ENCODE measurements at regions not wholly inside any gene's neighbourhood (a gene's known extent, or its start where the extent isn't known, plus 50 kb on each side); places are given as distances from the start of the nearest gene placed in this dataset.
"Not testable (repeated sequence)": the region's sequence is repeated elsewhere in the genome, so short reads cannot be mapped to it uniquely, and the experiment has no call there.

DNA sequence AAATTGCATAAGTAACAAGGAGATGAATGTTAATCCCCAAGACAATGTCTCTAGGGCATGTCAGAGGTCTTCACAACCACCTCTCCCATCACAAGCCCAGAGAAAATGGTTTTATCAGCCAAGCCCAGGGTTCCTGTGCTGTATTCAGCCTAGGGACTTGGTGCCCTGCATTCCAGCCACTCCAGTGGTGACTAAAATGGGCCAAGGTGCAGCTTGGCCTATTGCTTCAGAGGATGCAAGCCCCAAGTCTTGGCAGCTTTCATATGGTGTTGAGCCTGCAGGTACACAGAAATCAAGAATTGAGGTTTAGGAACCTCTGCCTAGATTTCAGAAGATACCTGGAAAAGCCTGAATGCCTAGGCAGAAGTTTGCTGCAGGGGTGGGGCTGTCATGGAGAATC, 1118.6 kb downstream of the PLA2G4A start:
- ATAC-seq: no peak
- no peak for DNase-seq
- intact Hi-C loops (cut with micrococcal nuclease): no loop called here

DNA sequence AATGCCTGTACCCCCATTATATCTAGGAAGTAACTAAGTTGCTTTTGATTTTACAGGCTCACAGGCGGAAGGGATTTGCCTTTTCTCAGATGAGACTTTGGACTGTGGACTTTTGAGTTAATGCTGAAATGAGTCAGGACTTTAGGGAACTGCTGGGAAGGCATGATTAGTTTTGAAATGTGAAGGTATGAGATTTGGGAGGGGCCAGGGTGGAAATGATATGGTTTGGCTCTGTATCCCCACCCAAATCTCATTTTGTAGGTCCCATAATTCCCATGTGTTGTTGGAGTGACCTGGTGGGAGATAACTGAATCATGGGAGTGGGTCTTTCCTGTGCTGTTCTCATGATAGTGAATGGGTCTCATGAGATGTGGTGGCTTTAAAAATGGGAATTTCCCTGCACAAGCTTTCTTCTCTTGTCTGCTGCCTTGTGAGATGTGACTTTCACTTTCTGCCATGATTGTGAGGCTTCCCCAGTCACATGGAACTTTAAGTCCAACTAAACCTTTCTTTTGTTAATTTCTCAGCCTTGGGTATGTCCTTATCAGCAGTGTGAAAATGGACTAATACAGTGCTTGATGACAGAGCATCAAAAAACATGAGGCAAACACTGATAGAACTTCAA, 1119.5 kb downstream of the PLA2G4A start:
- intact Hi-C loops (cut with micrococcal nuclease): no loop called here
- no peak for DNase-seq
- no peak for ATAC-seq

DNA sequence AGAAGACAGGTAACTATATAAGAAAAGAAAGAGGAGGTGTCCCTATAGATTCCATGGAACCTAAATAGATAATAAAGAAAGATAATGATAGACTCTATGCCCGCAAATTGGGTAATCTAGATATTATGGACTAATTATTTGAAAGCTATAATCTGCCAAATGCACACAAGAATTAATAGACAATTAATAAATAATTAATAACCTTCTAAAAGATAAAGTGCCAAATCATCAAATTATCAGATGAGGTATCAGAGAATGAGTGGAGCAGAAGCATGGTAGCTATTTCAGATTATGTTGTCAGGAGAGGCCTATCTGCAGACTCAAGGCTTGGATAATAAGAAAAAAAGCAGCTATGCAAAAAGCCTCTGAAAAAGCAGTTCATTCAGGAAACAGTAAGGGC, 1120.8 kb downstream of the PLA2G4A start:
- intact Hi-C loops (cut with micrococcal nuclease): no loop called here
- no peak for ATAC-seq
- DNase-seq: no peak

DNA sequence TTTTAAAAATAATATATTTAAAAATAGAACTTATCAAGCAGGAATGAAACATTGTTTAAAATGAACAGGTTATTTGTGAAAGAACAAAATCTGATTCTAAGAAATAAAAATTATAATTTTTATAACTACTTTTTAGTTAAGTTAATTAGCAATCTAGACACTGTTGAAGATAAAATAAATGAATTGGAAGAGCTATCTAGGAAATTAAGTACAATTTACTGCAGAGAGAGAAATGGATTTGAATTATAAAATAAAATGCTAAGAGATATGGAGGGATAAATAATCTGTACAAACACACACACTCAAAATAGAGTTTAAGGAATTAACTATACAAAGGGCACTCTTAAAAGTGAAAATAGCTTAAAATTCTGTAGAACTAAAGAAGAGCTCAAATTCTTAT, 1123.1 kb downstream of the PLA2G4A start:
- ATAC-seq (no peak), DNase-seq (no peak)
- intact Hi-C loops (cut with micrococcal nuclease): no loop called here

DNA sequence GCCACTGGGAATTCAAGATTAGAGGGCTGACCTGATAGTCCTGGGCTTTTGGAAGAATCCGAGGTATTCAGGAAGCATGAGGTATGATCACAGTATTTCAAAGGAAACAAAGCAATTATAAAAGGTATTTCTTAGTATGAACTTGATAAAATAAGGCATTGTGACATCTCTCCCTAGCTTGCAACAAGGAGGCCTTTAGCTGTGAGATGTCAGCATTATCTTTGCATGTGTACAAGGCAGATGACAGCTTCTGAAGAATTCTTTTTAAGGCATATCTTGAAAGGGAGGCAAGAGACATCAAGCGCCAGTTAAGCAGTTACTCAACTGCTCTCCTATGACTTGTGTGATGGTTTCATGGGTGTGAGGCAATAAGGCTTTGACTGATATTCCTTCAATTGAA, 1123.7 kb downstream of the PLA2G4A start:
- DNase-seq: no peak
- no peak for ATAC-seq
- intact Hi-C loops (cut with micrococcal nuclease): no loop called here

DNA sequence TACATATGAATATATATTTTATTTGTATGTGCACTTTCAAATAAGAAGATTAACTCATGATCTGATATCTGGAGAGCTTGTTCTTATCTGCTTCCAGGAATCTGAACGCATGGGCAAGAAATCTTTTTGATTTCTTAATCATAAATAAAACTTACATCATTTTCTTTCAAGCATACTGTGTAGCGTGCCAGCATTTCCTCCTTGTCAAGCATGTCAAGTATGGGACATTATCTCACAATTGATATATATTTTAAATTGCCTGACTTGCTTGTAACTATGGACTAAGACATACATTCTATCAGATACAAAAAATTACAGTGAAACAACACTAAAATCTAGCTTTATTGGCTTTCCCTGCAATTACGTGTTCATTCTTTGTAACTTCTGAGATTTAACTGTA, 1128.2 kb downstream of the PLA2G4A start:
- DNase-seq (no peak), ATAC-seq (no peak)
- intact Hi-C loops (cut with micrococcal nuclease): no loop called here

DNA sequence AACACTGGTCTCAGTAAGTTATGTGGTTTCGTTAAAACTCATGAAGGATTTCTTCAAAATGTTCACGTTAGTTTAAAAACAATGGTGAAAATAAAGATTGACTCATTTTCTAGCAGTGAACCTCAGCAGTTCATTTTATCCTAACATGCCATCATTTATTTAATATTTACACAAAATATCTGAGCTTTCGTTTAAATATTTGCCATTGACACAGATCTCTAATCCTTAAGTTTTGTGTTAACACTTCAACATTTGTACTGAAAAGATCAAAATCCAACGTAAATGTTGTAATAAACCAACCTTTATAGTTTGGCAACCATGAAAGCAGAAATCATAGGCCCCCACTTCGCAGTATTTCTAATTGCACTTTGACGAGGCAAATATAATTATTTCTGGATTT, 1129.5 kb downstream of the PLA2G4A start:
- DNase-seq: no peak
- intact Hi-C loops (cut with micrococcal nuclease): no loop called here
- no peak for ATAC-seq

DNA sequence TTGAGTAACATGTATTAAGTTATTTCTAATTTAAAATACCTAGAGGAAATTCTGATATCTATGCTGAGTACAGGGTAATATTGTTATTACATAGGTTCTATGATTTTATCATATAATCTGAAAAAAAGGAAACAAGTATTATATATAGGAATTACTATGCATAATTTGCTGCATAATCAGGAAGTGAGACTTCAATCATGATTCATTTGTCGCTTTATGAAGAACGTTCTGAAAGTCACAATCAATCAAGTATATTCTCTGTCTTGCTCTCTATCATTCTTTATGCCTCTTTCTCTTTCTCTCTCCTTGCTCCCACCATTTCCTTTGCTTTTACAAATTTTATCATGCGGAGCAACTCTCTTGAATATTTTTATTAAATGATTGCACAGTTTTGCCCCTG, 1130.3 kb downstream of the PLA2G4A start:
- no peak for DNase-seq
- ATAC-seq: no peak
- intact Hi-C loops (cut with micrococcal nuclease): no loop called here

DNA sequence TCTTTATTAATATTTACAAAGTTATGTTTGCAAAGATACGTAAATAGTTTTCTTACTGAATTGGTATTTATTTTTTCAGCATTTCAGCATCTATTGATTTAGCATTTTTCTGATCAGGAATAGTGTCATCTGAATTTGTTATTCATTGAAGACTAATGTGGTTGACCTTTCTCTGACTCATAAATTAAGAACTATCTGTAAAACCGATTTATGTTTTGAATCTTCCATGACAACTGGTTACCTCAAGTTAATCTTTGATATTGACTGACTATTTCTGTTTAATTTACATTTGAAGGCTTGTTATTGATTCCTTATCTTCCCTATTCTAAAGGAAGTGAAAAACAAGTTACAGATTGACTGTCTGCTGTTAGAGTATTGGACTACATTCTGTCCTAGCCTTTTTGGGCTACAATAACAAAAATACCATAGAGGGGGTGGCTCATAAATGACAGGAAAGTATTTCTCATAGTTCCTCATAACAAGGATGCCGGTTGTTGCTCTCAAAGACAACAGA, 1131.4 kb downstream of the PLA2G4A start:
- intact Hi-C loops (cut with micrococcal nuclease): no loop called here
- DNase-seq: no peak
- no peak for ATAC-seq

DNA sequence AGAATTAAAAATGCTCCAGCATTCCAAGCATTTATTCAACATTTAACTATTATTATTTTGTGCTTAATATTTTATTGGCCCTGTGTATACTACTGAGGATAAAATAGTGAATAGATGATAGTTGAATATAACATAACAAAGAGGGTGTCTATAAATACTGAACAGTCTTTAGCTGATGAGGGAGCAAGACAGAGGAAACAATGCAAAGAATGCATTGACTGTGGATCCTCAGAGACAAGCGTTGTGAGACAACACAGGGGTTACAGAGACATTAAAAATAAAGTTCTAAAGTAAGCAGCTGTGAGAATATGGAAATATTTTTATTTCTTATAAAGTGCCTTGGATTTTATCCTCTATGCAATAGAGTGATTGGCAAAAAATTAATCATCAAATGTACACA, 1133.1 kb downstream of the PLA2G4A start:
- intact Hi-C loops (cut with micrococcal nuclease): no loop called here
- DNase-seq: no peak
- no peak for ATAC-seq

DNA sequence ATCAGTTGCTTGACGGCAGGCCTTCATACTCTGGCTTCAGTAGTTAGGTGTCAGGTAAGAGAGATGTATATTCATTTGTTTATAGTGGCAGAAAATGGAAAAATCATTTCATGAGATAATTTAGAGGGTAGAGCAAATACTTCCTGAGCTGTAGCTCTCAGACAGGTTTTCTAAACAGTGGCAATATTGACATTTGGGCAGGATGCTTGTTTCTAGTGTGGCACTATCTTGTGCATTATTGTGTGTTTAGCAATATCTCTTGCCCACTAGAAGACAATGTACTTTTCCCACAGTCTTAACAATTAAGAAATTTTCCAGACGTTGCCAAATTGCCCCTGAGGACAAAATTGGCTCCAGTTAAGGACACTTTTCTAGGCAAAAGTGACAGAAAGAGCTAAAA, 1143.1 kb downstream of the PLA2G4A start:
- intact Hi-C loops (cut with micrococcal nuclease): no loop called here
- ATAC-seq: no peak
- no peak for DNase-seq

DNA sequence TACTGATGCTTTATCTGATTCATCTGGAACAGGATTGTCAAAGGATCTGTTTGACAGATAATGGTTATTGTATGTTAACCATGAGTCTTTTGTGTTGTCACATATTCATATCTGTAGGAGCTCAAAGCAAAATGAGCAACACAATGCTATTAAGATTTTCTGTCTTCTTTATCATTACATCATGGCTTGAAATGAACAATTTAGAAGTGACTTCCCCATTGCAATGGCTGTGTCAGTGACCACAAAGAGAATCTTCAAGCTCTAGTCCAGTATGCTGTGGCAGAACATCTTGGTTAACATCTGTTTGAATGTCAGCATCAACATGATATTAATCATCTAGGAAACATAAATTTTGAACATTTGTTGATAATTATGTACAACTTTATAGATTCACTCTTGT, 1148.5 kb downstream of the PLA2G4A start:
- ATAC-seq (no peak), DNase-seq (no peak)
- intact Hi-C loops (cut with micrococcal nuclease): no loop called here

DNA sequence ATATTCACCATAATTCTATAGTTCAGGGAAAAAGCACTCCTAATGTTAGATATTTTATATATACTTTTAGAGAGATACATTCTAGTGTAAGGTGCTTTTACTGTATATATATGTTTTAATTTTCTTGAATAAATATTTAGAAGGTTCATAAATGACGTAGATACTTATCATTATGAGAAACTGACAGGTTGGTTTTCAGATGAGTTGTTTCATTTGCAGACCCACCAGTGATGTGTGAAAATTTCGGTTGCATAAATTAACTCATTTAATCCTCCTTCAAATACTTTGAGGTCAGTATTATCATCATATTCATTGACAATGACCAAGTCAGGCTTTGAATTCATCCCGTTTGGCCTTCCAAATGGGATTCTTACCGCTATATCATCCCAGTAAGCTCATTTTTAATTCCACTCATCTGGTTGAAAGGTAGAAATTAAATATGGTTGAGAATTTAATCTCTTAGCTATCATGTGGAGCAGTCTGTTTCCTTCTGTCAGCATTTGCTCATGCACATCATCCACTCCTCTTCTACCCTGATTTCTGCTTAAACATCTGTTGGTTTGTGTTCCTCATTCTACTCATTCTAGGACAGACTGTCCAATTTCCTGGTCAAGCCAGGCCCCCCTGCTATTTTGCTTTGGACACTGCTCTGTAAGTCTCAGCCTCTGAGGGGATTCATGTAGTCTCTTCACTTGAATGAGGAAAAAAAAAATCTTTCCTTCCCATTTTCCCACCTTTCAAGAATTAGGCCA, 1156.6 kb downstream of the PLA2G4A start:
- no peak for DNase-seq
- intact Hi-C loops (cut with micrococcal nuclease): no loop called here
- no peak for ATAC-seq

DNA sequence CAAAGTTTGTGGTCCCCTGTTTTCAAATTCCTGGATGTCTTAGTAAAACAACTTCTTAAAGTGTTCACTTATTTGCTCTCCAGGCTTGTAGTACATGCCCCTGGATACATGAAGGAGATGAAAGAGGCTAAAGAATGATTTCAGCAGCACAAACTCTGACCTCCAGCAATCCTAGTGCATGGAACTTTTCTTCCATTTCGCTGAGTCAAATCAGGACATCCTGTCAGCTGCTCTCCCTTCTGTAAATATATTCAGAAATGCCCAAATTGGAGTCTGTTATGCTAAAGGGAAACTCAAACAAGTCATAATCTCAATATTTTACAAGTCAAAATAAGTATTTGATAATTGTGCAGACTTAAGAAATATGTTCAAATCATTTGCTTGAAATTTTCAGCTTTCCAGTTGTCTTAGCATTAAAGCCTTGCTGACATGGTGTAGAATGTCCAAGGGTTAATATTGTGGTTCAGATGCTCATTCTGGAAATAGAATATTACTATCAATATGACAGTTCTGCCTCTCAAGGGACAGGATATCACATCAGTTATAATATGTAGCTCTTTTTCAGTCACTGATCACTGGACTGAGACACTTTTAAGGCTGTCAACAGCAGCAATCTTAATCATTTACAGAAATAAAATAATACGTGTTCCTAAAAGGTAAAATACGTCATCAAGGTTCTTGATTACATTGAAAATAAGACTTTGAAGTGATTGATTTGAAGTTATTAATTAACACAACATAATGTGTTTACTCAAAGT, 1157.3 kb downstream of the PLA2G4A start:
- intact Hi-C loops (cut with micrococcal nuclease): no loop called here
- no peak for ATAC-seq
- no peak for DNase-seq

DNA sequence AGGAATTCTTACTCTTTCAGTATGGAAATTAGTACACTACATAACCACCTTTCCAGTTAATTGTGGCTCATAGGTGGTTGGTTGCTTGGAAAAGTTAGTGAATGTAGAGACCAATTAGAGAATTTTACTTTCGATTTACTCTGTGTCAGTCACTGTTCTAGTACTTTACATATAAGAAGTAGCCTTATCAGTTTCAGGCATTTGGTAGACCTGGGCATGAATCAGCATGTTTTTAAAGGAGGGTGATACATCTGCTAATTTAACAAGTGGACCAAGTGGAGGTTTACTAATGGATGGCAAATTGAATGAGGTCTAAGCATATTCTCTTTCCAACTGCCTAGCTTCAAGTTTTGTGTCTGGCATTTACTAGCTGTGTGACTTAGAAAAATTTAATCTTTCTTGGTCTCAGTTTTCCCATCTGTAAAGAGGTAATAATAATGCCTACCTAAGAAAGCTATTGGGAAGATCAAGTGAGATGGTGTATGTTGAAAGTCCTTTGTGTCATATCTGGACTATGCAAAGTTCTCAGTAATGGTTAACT, 1158.6 kb downstream of the PLA2G4A start:
- intact Hi-C loops (cut with micrococcal nuclease): no loop called here
- no peak for ATAC-seq
- DNase-seq: no peak

DNA sequence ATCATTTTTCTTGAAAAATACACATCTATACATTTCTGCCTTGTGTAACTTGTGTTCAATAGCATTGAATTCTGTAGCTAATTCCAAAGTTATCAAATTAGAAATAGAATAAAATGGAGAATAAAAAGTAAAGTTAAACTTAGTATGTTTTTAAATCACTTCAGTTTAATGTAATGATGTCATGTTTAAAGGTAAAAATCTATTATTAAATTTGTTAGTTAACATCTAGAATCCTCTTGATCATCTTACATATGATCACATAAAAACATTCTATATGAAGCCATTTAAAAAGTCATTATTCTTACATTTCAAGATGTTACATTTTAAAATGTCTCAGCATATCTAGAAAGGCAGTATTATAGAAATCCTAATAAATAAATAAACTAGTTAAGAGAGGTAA, 1163.2 kb downstream of the PLA2G4A start:
- ATAC-seq (no peak), DNase-seq (no peak)
- intact Hi-C loops (cut with micrococcal nuclease): no loop called here

DNA sequence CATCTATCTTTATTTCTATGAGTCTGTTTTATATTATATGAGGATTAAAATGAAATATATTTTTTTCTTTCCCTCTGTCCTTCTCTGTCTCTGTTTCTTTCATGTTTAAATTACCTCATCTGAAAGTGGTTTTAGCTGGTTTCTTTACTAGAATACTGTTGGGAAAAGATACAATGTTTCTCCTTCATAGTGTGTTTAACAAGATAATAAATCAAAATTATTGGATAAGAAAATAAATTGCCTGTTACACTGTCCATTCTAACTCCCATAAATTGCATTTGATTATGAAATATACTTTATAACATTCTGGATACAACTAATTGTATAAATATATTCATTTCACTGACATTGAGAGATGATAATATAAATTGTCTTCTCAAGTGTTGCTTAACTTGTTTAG, 1168.0 kb downstream of the PLA2G4A start:
- intact Hi-C loops (cut with micrococcal nuclease): no loop called here
- DNase-seq (no peak), ATAC-seq (no peak)

DNA sequence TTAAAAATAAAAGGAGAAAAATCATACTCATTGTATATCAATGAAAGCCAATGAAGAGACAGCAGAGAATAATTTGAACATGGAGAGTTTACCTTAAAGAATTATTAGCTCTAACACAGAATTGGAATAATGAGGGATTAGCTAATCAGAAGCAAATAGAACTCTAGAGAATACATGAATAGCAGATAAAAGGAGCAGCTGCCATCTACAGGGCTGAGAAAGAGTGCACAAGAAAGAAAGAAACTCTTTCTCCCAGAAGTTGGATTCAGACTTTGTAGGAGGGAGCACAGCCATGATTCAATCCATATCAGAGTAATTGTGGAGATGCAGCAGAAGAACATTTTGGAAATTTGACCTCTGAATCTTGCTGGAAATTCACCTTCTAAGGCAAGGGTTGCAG, 1171.2 kb downstream of the PLA2G4A start:
- intact Hi-C loops (cut with micrococcal nuclease): no loop called here
- DNase-seq (no peak), ATAC-seq (no peak)

DNA sequence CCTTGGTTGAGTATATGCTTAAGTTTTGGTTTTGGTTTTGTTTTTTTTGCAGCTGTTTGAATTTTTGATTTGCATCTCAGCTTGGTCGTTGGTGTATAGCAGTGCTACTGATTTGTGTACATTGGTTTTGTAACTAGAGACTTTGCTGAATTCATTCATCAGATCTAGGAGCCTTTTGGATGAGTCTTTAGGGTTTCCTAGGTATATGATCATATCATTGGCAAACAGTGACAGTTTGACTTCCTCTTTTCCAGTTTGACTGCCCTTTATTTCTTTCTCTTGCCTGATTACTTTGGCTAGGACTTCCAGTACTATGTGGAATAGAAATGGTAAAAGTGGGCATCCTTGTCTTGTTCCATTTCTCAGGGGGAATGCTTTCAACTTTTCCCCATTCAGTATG, 1174.9 kb downstream of the PLA2G4A start:
- ATAC-seq; intact Hi-C loops (cut with micrococcal nuclease); DNase-seq: not testable (repeated sequence)

DNA sequence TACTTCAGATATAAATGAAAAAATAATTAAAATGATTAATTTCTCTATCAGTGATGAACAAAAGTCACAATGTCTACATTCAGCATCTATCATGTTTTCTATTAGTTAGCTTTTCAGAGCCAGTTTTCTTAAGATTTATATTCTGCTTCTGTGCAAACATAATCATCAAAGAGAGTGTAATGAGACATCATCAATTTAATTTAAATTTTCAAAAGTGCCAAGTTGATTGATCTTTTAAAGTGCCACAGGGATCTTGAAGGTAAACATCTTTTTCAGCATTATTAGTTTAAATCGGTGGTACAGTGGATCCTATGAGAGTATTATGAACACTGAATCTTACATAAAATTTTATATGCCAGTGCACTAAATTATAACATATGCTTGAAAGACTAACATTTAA, 1176.1 kb downstream of the PLA2G4A start:
- intact Hi-C loops (cut with micrococcal nuclease): no loop called here

More for the DNA sequence above, 1176.1 kb downstream of the PLA2G4A start:
- no peak for ATAC-seq
- no peak for DNase-seq
